ENCODE measurements at regions not wholly inside any gene's neighbourhood (a gene's known extent, or its start where the extent isn't known, plus 50 kb on each side); places are given as distances from the start of the nearest gene placed in this dataset.

DNA sequence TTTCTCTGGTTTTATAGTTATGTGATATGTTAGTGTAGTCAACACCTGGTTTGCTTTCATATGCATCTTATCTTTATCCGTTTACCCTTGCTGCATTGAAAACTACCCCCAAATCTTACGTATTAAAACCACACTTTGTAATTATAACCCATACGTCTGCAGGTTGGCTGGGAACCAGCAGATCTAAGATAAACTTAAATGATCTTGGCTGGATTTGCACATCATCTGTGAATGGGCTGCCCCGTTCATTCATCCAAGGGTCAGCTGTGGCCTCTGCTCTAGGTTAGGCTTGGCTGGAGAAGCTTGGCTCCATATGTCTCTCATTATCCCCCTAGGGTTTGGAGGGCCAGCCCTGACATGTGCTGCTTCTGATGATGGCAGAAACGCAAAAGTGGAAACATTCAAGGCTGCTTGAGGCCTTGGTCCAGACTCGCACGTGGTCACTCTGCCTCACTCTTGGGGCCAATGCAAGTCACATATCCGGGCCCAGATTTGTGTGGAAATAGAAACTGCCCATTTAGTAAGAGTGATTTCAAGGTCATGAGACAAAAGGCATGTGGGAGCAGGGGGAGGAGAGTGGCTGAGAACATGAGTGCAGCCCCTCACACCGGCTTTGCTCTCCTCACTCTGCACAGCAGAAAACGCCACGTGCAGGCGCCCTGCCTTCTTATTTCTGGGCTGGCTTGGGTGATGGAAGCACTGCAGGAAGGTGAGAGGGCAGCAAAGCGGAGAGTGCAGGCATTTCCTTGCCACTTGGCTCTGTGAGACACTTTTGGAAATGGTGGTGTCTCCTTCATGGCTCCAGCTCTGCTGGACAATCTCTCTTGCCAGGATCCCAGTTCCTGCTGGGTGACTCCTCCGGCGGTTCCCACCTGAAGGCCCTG lies 553.8 kb downstream of the GLRX3 start:
- TF ChIP-seq, protein P1, sequence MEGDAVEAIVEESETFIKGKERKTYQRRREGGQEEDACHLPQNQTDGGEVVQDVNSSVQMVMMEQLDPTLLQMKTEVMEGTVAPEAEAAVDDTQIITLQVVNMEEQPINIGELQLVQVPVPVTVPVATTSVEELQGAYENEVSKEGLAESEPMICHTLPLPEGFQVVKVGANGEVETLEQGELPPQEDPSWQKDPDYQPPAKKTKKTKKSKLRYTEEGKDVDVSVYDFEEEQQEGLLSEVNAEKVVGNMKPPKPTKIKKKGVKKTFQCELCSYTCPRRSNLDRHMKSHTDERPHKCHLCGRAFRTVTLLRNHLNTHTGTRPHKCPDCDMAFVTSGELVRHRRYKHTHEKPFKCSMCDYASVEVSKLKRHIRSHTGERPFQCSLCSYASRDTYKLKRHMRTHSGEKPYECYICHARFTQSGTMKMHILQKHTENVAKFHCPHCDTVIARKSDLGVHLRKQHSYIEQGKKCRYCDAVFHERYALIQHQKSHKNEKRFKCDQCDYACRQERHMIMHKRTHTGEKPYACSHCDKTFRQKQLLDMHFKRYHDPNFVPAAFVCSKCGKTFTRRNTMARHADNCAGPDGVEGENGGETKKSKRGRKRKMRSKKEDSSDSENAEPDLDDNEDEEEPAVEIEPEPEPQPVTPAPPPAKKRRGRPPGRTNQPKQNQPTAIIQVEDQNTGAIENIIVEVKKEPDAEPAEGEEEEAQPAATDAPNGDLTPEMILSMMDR (IDR thresholded peaks at IDR 0.05): no peak
- TF ChIP-seq POLR2A (IDR thresholded peaks at IDR 0.05): no peak
